SIG-M5 (cell line): ENCODE measurements at regions not wholly inside any gene's neighbourhood (a gene's known extent, or its start where the extent isn't known, plus 50 kb on each side); places are given as distances from the start of the nearest gene placed in this dataset.

Source experiments
- DNase-seq: peaks from one replicate; lab custom pipeline; 2025; lab: John Stamatoyannopoulos, UW

- DNase-seq: no peak
Observed at GRCh38 chr4:129167640-129168260, 71.8 kb downstream of the C4orf33 start.

GRCh38 chr4:129172181-129172580, 76.2 kb downstream of the C4orf33 start:
- no peak for DNase-seq

DNA sequence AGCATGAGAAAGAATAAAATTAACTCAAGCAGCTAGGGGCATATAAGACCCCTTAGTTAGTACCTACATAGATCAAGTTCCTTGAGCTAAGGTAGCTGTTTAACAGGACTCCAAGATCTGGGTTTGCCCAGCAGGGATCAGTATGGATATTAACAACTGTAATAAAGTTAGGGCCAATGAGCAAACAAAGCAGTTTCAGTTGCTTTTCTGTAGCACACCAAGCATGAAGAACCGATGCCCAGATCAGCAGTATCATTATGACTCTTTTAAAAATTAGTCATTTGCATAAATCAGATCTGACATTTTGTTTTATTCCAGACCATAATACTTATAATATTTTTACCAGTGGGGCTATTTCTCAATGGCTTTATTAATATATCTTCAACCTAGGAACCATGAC, 80.9 kb downstream of the C4orf33 start:
- no peak for DNase-seq

DNA sequence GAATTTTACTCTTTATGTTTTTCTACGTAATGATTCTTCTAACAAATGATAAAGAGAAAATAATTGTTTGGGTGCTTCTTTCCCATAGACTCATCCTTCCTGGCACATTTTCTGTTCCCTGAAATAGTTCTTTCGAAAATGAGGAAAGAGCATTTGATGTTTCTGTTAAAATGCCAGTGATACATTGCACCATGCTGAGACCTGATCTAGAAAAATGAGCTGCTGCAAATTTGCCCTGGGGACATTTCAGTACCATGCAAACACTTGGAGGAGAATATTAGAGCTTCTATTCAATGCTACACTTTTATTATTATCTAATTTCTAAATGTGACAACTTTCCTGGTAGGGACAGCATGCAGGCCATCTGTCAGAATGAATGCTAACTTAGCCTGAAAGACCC, 83.3 kb downstream of the C4orf33 start:
- no peak for DNase-seq

DNA sequence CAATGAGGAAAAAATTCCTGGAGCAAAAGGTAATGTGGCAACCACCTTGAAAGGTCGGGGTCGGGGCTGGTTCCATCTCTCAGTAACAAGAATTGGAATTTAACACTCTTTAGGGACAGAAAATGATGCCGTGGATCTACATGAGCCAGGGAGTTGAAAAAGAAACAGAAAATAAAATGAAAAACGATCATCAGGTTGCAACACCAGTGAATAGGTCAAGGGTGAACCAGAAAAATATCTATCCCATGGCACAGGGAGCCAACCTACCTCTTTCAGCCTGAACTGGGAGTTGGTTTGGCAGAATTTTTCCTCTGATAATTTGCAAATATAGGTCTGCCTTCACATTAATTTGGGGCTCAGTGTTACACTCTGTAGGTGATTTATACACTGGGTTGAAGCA, 93.7 kb downstream of the C4orf33 start:
- no peak for DNase-seq

GRCh38 chr4:129193357-129194100, 97.6 kb downstream of the C4orf33 start:
- DNase-seq: no peak

DNA sequence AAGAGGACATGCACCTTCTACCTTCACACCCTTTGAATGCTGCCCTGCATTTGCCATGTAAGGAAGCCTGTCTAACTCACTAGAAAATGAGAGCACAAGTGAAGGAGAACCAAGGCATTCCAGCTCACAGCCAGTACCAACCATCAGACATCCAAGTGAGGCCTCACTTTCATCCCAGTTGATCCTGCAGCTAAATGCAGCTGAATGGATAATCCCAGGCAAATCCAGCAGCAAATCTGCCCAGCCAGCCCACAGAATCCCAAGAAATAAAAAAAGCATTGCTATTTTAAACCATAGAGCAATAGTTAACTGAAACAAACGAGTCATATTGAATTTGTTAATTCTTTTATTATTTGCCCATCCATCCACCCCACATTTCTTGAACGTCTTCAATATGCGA, 112.5 kb downstream of the C4orf33 start:
- DNase-seq: no peak

DNA sequence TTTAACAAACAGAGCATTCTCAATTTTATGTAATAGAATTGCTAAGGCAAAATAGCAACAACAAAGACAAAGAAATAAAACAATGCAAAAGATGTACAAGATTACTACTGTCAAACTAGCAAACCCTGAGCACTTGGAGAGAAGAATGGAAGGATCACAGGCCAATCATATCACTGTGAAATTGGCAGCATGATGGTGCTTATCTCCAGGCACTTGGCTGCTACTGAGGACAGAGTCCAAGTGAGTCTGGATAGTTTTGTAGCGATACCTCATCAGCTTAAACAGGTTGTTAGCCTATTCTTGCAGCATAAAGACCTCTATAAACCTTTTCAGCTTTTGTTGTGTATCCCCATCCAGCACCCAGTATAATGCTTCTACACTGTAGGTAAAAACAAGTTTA, 117.7 kb downstream of the C4orf33 start:
- DNase-seq: no peak

GRCh38 chr4:129218360-129218759, 122.4 kb downstream of the C4orf33 start:
- no peak for DNase-seq

DNA sequence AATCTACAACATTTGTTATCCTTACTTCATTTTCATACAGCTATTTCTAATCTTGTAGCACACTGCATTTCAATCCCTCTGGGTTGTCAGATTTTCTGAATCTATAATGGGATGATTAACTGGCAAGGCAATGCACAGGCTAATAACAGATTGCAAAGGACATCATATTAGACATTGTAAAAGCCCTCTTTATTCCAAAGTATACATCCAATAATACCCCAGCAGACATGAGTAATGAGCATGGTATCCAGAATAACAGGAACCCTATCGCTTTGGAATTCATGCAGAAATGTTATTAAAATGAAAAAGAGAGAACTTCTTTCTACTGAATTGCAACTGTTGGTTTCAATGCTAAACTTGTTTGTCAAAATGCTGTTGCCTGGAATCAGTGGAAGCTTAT, 122.9 kb downstream of the C4orf33 start:
- no peak for DNase-seq

DNA sequence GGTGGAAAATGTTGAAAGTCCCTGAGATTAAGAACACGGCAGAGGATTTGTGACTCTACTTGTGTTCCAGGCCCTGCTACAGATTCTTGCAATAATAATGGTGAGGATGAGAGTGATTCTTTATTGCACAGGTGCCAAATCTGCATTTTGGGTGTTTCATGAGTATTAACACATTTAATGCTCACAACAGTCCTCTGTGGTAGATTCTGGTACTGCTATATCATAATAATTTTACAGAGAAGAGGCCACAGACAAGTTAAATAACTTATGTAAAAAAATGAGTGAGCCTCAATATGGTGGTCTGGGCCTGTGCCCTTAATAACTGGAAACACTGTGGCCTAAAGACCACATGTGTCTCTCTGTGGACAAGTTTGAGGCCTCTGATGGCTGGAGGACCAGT, 124.3 kb downstream of the C4orf33 start:
- no peak for DNase-seq

- no peak for DNase-seq
Observed at GRCh38 chr4:129223945-129224344, 128.0 kb downstream of the C4orf33 start.

- no peak for DNase-seq
Observed at GRCh38 chr4:129230846-129231245, 134.9 kb downstream of the C4orf33 start.

- DNase-seq: no peak
Observed at GRCh38 chr4:129231945-129232588, 136.1 kb downstream of the C4orf33 start.

DNA sequence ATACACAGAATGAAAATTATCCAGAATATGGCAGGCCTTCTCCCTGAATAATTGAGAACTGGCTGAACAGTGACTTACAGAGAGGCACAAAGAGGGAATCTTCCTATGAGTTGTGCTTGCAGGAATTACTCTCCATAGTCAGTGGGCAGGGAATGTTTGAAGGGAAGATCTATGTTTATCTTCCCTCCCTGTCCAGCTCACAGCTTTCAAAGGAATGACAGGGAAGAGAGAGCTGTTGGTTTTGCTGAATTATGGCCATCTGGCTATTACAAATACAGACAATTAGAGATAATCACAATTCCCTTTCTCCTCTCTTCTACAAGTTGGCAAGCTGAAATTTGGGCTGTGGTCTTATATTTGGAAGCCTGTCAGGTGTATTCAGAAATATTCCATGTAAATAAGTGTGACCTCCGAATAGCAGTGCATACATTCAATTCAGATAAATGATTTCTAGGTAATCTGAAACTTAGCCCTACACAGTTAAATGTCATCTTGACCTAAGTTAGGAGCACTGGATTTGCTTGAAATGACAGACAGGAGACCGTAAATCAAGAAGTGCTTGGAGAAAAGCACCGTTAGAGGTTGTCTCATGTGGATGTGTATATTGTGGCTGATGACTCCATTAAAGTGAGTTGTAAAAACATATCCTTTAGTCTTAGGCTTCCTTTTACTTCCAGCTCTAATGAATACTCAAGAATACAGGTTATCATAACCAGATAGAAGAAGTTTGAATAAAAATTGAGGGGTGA, 136.8 kb downstream of the C4orf33 start:
- no peak for DNase-seq

DNA sequence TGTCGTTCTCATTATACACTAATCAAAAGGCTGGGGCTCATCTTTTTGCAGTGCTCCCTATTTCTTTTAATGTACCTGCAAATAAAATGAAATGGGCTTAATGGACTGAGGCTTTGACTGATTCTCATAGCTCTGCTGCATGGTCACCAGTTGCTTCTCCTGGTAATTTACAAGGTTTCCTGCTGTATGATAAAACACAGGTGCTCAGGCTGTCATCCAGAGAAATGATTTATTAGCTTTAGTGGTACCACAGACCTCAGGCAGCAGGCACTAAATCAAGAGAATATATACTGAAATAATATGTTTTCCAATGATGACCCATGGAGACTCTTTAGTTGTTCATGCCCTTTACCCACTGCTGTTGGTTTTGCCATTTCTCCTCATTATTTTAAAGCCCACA, 137.7 kb downstream of the C4orf33 start:
- no peak for DNase-seq

- DNase-seq: no peak
Observed at GRCh38 chr4:129236351-129236750, 140.4 kb downstream of the C4orf33 start.

- DNase-seq: no peak
Observed at GRCh38 chr4:129239088-129239487, 143.1 kb downstream of the C4orf33 start.

DNA sequence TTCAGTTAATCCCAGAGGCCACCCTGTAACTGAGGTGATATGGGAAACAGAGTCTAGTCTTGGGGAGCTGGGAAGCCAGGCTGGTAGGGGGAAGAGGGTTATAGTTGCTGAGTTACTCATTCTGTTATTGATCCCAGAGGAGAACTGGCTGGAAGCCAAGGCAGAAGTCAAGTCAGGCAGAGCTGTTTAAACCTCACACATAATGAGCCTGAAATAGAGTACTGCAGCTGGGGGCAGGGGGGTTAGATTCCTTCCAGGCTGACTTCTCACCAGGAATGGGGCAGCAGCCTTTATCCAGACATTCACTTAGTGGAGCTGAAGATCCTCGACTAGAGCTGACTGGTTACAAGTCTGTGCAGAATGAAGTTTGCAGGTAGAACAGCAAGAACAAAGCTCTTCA, 144.9 kb downstream of the C4orf33 start:
- no peak for DNase-seq

- DNase-seq: no peak
Observed at GRCh38 chr4:129246145-129246544, 150.2 kb downstream of the C4orf33 start.

DNA sequence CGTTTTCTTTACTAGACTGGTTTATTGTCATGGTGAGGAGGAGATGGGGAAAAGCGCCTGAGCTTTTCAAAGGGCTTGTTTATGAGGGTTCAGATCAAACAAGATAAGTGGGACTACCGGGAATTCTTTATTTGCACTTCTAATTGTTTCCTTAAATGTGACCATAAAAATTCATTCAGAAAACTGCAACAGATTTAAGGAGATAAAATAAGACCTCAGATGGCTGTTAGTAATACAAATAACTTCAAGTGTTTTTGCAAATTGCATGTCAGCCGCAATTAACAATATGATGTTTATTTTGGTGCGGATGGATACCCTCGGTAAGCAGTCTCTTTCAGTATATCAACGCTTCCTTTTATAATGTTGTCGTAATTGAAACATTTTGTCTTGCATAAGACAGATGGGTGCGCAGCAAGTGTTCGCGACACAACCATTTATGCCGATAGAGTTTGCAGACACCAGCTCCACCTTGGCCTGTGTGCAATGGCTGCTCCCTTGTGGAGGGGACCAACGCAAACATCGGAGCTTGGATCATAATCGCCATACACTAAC, 151.0 kb downstream of the C4orf33 start:
- no peak for DNase-seq

GRCh38 chr4:129248621-129249020, 152.7 kb downstream of the C4orf33 start:
- DNase-seq: no peak
